Tibial nerve (tissue), 4 donors: ENCODE measurements at regions not wholly inside any gene's neighbourhood (a gene's known extent, or its start where the extent isn't known, plus 50 kb on each side); places are given as distances from the start of the nearest gene placed in this dataset.

ENCODE experiments used
- DNase-seq, 2 donors: peaks; one replicate each; pipeline ENCODE4 v3.0.0-alpha.2; 2019; ENCODE audit warnings: low spot score in 2 of 2
- H3K27ac ChIP-seq, 4 donors: fragments of 200-600 bp; sonication (generic) in 3 of 4; one replicate each; pipeline ENCODE4 v1.5.1; 2017 to 2019; ENCODE audit warnings: mild to moderate bottlenecking in 1 of 4
- H3K27me3 ChIP-seq, 2 donors: fragments of 200-600 bp; sonication (generic) in 1 of 2; one replicate each; pipeline versions ENCODE4 v1.5.1 to v1.6.0; 2017 to 2019
- H3K36me3 ChIP-seq, 3 donors: fragments of 200-600 bp; sonication (generic); one replicate each; pipeline ENCODE4 v1.5.1; 2018 to 2019
- H3K4me1 ChIP-seq, 4 donors: fragments of 200-600 bp; sonication (generic) in 3 of 4; one replicate each; pipeline ENCODE4 v1.5.1; 2017 to 2019
- H3K4me3 ChIP-seq, 4 donors: fragments of 200-600 bp; sonication (generic) in 3 of 4; one replicate each; pipeline ENCODE4 v1.5.1; 2017 to 2019; ENCODE audit warnings: mild to moderate bottlenecking in 1 of 4, moderate library complexity in 1 of 4
- H3K9me3 ChIP-seq, 4 donors: fragments of 200-600 bp; sonication (generic) in 3 of 4; one replicate each; pipeline ENCODE4 v1.5.1; 2017 to 2019
- EP300 ChIP-seq, 2 donors: sonication (generic); formaldehyde crosslinking; IDR thresholded peaks; one replicate each; pipeline ENCODE4 v1.6.1; 2017; ENCODE audit warnings: antibody characterized with exemption in 2 of 2, mild to moderate bottlenecking in 1 of 2
- POLR2A ChIP-seq, 2 donors: fragments of 450-650 bp; IDR thresholded peaks; one replicate each; pipeline ENCODE4 v1.6.1; 2017; ENCODE audit warnings: antibody characterized with exemption in 2 of 2, mild to moderate bottlenecking in 2 of 2, moderate library complexity in 2 of 2
- WGBS, 2 donors: methylation state at CpG; one replicate each; pipeline ENCODE4 v1.1.5; 2018; 5-methylcytosine and 5-hydroxymethylcytosine counted together
- TF ChIP-seq, protein P1 (sequence below), 5 experiments: fragments of 200-600 bp in 3 of 5; fragments of 450-650 bp in 2 of 5; sonication (generic) in 3 of 5; IDR thresholded peaks; one replicate each; pipeline ENCODE4 v1.5.1; 2016 to 2019; ENCODE audit warnings: antibody characterized with exemption in 5 of 5, mild to moderate bottlenecking in 3 of 5, moderate library complexity in 2 of 5

DNA sequence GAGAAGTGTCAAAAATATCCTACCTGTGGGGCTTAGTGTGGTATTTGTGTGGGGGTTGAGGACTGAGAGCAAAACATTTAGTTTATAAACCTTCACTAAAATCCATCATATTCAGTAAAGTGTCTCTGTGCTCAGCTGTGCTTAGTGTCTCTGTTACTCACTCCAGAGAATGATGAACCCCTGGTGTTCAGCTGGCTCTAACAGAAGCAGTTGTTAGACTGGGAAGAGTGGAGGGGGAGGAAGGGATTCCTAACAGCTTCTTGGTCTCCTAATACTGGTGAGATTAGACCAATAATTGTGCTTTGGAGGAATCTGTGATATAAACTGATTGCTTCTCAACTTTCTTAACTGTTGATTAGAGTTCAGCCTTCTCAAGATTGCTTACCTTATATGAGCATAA is 1123.5 kb downstream of the ROBO2 start:
- Histone ChIP-seq H3K4me3 (no peak overlapping the region), H3K9me3 (no peaks in the 10 kb centered on the region), H3K27me3 (no peaks in the 10 kb centered on the region), H3K27ac (no peak overlapping the region), H3K36me3 (no peaks in the 10 kb centered on the region), H3K4me1 (no peaks in the 10 kb centered on the region)
- TF ChIP-seq POLR2A (IDR thresholded peaks at IDR 0.05) (no peak), EP300 (IDR thresholded peaks at IDR 0.05) (no peak)
- TF ChIP-seq, protein P1, sequence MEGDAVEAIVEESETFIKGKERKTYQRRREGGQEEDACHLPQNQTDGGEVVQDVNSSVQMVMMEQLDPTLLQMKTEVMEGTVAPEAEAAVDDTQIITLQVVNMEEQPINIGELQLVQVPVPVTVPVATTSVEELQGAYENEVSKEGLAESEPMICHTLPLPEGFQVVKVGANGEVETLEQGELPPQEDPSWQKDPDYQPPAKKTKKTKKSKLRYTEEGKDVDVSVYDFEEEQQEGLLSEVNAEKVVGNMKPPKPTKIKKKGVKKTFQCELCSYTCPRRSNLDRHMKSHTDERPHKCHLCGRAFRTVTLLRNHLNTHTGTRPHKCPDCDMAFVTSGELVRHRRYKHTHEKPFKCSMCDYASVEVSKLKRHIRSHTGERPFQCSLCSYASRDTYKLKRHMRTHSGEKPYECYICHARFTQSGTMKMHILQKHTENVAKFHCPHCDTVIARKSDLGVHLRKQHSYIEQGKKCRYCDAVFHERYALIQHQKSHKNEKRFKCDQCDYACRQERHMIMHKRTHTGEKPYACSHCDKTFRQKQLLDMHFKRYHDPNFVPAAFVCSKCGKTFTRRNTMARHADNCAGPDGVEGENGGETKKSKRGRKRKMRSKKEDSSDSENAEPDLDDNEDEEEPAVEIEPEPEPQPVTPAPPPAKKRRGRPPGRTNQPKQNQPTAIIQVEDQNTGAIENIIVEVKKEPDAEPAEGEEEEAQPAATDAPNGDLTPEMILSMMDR (IDR thresholded peaks at IDR 0.05) = no peak
- DNase-seq = no peak

DNA sequence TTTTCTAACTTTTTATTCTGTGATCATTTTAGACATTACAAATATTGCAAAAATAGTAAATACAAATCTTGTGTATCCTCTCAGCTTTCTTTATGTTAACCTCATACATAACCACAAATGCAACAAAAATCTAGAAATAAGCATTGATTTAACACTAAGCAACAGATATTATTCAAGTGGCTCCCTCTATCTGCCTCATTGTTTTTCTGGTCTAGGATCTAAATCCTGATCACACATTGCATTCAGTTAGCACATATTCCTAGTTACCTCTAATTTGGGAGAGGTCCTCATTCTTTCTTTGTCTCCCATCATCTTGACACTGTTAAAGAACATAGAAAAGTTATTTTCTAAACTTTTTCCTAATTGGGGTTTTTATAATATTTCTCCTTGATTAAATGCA is 1126.0 kb downstream of the ROBO2 start:
- TF ChIP-seq EP300 (IDR thresholded peaks at IDR 0.05) (no peak), POLR2A (IDR thresholded peaks at IDR 0.05) (no peak)
- TF ChIP-seq, protein P1 (IDR thresholded peaks at IDR 0.05) = no peak
- H3K4me1 ChIP-seq = no peaks in the 10 kb centered on the region
- H3K4me3 ChIP-seq = no peak overlapping the region
- H3K9me3 ChIP-seq = no peaks in the 10 kb centered on the region
- no peak overlapping the region for H3K27ac ChIP-seq
- no peak for DNase-seq
- no peaks in the 10 kb centered on the region for H3K27me3 ChIP-seq
- H3K36me3 ChIP-seq = no peaks in the 10 kb centered on the region

DNA sequence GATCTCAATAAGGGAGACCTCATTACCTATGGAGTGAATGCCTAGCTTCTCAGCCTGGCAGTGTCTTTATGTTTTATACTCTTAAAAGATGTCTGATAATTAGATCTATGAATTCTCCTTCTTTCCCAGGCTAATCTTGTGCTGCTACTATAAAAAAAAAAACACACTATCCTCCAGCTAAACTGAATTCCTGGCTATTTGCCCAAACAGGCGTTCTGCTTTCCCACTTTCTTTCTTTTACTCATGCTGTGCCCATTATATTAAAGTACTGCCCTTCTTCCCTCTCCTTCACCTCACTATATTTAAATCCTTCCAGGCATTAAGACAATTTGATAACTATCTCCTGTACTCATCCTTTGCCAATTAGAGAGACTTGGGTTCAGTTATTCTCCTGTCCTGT is 1134.9 kb downstream of the ROBO2 start:
- no peak for DNase-seq
- Histone ChIP-seq H3K36me3 (no peaks in the 10 kb centered on the region), H3K9me3 (no peaks in the 10 kb centered on the region), H3K4me1 (no peaks in the 10 kb centered on the region), H3K27ac (no peak overlapping the region), H3K27me3 (no peaks in the 10 kb centered on the region), H3K4me3 (no peak overlapping the region)
- TF ChIP-seq POLR2A (IDR thresholded peaks at IDR 0.05) = no peak
- TF ChIP-seq, protein P1 (IDR thresholded peaks at IDR 0.05) = no peak
- no peak for TF ChIP-seq EP300 (IDR thresholded peaks at IDR 0.05)
- WGBS, 2 donors = 9% methylated on average over 1 of the region's 1 CpG

DNA sequence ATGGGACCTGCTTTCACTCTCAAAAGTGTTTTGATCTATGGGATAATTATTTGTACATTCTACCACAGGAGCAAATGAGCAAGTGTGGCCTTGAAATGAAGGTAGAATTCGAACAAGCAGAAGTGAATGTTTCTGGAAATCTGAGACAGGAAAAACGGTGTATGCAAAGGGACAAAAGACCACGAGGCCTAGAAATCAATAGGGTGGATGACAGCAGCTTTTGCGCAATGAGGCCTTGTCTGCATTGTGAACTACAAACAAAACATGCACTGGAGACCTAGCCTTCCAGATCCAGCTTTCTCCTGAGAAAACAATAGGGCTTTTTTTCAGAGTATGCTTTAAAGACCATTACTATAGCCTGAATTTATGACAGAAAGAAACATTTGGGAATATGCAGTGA is 1137.0 kb downstream of the ROBO2 start:
- H3K4me1 ChIP-seq = no peaks in the 10 kb centered on the region
- no peaks in the 10 kb centered on the region for H3K36me3 ChIP-seq
- no peak for DNase-seq
- H3K4me3 ChIP-seq = no peak overlapping the region
- no peak overlapping the region for H3K27ac ChIP-seq
- 63 to 65% methylated on average over 4 of the region's 4 CpGs for WGBS, 2 donors
- TF ChIP-seq, protein P1 (IDR thresholded peaks at IDR 0.05) = no peak
- TF ChIP-seq POLR2A (IDR thresholded peaks at IDR 0.05) (no peak), EP300 (IDR thresholded peaks at IDR 0.05) (no peak)
- H3K9me3 ChIP-seq = no peaks in the 10 kb centered on the region
- no peaks in the 10 kb centered on the region for H3K27me3 ChIP-seq

DNA sequence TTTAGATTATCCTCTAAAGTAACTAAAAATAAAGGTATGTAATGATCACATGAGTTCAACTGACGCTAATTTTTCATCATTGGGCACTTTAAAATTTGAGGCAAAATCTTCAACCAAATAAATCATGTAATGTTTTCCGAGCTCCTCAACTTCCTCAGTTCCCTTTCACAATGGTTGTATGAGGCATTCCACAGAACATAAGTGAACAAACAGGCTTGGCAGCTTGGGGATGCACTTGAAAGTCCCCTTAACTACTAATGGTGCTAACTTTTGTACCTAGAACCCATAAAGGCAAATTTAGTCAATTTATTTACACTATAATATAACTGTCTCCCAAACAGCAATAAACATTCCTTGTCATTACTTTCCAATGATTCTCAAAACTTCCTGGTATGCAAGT is 1137.9 kb downstream of the ROBO2 start:
- 74 to 92% methylated on average over 2 of the region's 2 CpGs for WGBS, 2 donors
- Histone ChIP-seq H3K27me3 (no peaks in the 10 kb centered on the region), H3K4me3 (no peak overlapping the region), H3K4me1 (no peaks in the 10 kb centered on the region), H3K9me3 (no peaks in the 10 kb centered on the region), H3K36me3 (no peaks in the 10 kb centered on the region), H3K27ac (no peak overlapping the region)
- TF ChIP-seq, protein P1 (IDR thresholded peaks at IDR 0.05) = no peak
- TF ChIP-seq POLR2A (IDR thresholded peaks at IDR 0.05) = no peak
- no peak for TF ChIP-seq EP300 (IDR thresholded peaks at IDR 0.05)
- DNase-seq = no peak
